Right lobe of liver (tissue), 6 donors: ENCODE measurements at regions not wholly inside any gene's neighbourhood (a gene's known extent, or its start where the extent isn't known, plus 50 kb on each side); places are given as distances from the start of the nearest gene placed in this dataset.
A peak's percentile ranks its signal among the peaks of the same experiment; 100 is the strongest.
"Not testable (repeated sequence)": the region's sequence is repeated elsewhere in the genome, so short reads cannot be mapped to it uniquely, and the experiment has no call there.

Source experiments
- ATAC-seq, 4 donors: fragments of 200-7000 bp; cut with Tn5 transposase; one replicate each; pipeline ENCODE4 v1.9.1; 2020; ENCODE audit warnings: mild to moderate bottlenecking in 4 of 4, moderate library complexity in 4 of 4
- DNase-seq, 3 donors: peaks; one replicate each; pipeline ENCODE4 v3.0.0-alpha.2; 2020
- H3K27ac ChIP-seq, 3 donors: fragments of 200-600 bp; one replicate each; pipeline ENCODE4 v1.8.0; 2022
- H3K27me3 ChIP-seq, 2 donors: fragments of 200-600 bp; one replicate each; pipeline ENCODE4 v1.8.0; 2022
- H3K36me3 ChIP-seq, 4 donors: fragments of 200-600 bp; sonication (generic) in 1 of 4; one replicate each; pipeline versions ENCODE4 v1.5.1 to v1.8.0; 2017 to 2022; ENCODE audit warnings: control low read depth in 1 of 4
- H3K4me1 ChIP-seq, 4 donors: fragments of 200-600 bp; sonication (generic) in 1 of 4; one replicate each; pipeline versions ENCODE4 v1.5.1 to v1.8.0; 2017 to 2022; ENCODE audit warnings: control low read depth in 1 of 4
- H3K4me3 ChIP-seq, 3 donors: fragments of 200-600 bp; one replicate each; pipeline ENCODE4 v1.8.0; 2022
- H3K9me3 ChIP-seq, 4 donors: fragments of 200-600 bp; sonication (generic) in 1 of 4; one replicate each; pipeline versions ENCODE4 v1.5.1 to v1.8.0; 2017 to 2022; ENCODE audit warnings: control low read depth in 1 of 4
- POLR2A ChIP-seq: fragments of 450-650 bp; IDR thresholded peaks from one replicate; pipeline ENCODE4 v1.6.1; 2017; ENCODE audit warnings: antibody characterized with exemption, mild to moderate bottlenecking
- WGBS: methylation state at CpG from one replicate; pipeline ENCODE4 v1.1.6; 2018; ENCODE audit warnings: low coverage, low lambda C conversion rate; ENCODE audit not compliant: insufficient coverage; ENCODE audit errors: missing lambda C conversion rate; 5-methylcytosine and 5-hydroxymethylcytosine counted together
- intact Hi-C, 2 donors: fragments of 100-400 bp; cut with DNase I; formaldehyde crosslinking; loops; one replicate each; pipeline versions ENCODE4 v1.11.2 to v1.14.1; 2022
- TF ChIP-seq, protein P1 (sequence below), 4 donors: fragments of 200-600 bp in 3 of 4; fragments of 450-650 bp in 1 of 4; IDR thresholded peaks; one replicate each; pipeline versions ENCODE4 v1.5.1 to v1.8.0; 2016 to 2022; ENCODE audit warnings: antibody characterized with exemption in 4 of 4, mild to moderate bottlenecking in 2 of 4
- donor health status: DM: no; HTN: yes; CAD: no.
- donor health status: DM: no; HTN: no; CAD: no.
- donor health status: DM: no; HTN: no; CAD: no.
- donor health status: DM: no; HTN: yes; CAD: no.
- donor health status: DM: no; HTN: yes; CAD: no.

DNA sequence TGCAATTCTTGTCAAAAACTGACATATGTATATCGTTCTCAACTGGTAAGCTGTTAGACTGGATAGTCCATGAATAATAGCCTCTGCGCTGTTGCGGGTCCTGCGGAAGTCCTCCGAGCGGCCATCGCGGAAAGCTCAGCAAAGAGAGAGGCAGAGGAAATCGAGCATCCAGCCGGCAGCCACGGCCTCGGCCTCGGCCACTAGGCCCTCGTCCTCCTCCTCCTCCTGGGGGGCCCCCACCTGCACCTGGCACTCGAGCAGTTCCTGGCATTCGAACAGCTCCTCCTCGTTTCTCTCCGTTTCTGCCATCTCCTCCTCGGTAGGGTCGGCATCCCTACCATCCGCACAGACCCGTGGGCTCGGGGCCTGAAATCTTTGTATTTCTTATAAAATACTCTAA lies 111.2 kb upstream of the CYLC1 start:
- H3K4me3 ChIP-seq, intact Hi-C loops, DNase-seq, H3K27me3 ChIP-seq, H3K36me3 ChIP-seq, ATAC-seq, H3K27ac ChIP-seq, H3K4me1 ChIP-seq, H3K9me3 ChIP-seq: not testable (repeated sequence)
- 66% methylated on average over 9 of the region's 23 CpGs for WGBS

GRCh38 chrX:83750451-83750850 lies 110.5 kb upstream of the CYLC1 start:
- intact Hi-C loops, DNase-seq, H3K4me1 ChIP-seq, H3K27ac ChIP-seq, H3K9me3 ChIP-seq, H3K27me3 ChIP-seq, H3K36me3 ChIP-seq, H3K4me3 ChIP-seq, ATAC-seq: not testable (repeated sequence)
- WGBS: 68% methylated on average over 3 of the region's 15 CpGs

DNA sequence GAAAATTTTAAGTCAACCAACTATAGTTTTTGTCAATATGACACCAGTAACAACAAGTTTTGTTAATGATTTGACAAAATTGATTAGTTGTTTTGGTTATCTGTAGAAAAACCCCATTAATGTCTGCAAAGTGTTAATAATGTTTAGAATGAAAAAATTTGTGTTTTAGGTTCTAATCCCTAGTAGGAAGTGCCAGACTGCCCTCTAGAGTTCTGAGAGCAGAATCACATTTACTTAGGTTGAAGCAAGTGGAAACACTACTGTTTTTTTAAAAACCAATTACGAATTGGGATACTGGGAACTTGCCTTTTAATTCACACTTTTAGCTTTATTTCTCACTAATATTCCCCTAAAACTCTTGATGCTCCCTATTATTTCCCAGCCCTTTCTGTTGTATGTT lies 101.1 kb upstream of the CYLC1 start:
- WGBS: 7% methylated on average over 1 of the region's 1 CpG
- TF ChIP-seq POLR2A: no peak
- TF ChIP-seq, protein P1, sequence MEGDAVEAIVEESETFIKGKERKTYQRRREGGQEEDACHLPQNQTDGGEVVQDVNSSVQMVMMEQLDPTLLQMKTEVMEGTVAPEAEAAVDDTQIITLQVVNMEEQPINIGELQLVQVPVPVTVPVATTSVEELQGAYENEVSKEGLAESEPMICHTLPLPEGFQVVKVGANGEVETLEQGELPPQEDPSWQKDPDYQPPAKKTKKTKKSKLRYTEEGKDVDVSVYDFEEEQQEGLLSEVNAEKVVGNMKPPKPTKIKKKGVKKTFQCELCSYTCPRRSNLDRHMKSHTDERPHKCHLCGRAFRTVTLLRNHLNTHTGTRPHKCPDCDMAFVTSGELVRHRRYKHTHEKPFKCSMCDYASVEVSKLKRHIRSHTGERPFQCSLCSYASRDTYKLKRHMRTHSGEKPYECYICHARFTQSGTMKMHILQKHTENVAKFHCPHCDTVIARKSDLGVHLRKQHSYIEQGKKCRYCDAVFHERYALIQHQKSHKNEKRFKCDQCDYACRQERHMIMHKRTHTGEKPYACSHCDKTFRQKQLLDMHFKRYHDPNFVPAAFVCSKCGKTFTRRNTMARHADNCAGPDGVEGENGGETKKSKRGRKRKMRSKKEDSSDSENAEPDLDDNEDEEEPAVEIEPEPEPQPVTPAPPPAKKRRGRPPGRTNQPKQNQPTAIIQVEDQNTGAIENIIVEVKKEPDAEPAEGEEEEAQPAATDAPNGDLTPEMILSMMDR (IDR thresholded peaks at IDR 0.05): peak; percentile 24 to 56 (median 52)
- H3K9me3 ChIP-seq: no peaks in the 10 kb centered on the region
- H3K4me1 ChIP-seq: no peaks in the 10 kb centered on the region
- intact Hi-C loops: no loop called here
- no peaks in the 10 kb centered on the region for H3K36me3 ChIP-seq
- H3K4me3 ChIP-seq: no peak overlapping the region
- no peaks in the 10 kb centered on the region for H3K27me3 ChIP-seq
- DNase-seq: no peak
- ATAC-seq: peak in 1 of 4 donors; percentile 33
- no peak overlapping the region for H3K27ac ChIP-seq

DNA sequence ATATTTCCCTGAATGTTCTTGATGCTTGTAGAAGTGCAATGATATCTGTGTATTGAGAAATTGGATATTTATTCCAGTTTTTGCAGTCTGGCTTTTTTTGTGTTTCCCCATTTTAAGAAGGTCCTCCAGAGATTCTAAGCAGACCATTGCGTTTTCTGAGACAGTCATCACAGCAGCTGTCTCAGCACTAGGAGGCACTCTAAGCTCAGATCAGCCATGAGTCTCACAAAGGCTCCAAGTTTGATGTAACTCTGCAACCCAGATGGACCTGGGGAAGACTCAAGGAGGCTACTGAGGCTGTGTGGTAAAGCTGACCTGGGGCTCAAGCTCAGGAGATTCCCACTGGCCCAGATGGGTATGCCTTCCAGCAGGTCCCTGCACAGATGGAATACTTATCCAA lies 89.3 kb upstream of the CYLC1 start:
- no peaks in the 10 kb centered on the region for H3K36me3 ChIP-seq
- no peak overlapping the region for H3K27ac ChIP-seq
- DNase-seq: no peak
- no peaks in the 10 kb centered on the region for H3K4me1 ChIP-seq
- H3K9me3 ChIP-seq: no peaks in the 10 kb centered on the region
- 25% methylated on average over 1 of the region's 1 CpG for WGBS
- intact Hi-C loops: no loop called here
- no peak for ATAC-seq
- H3K4me3 ChIP-seq: no peak overlapping the region
- no peaks in the 10 kb centered on the region for H3K27me3 ChIP-seq
- TF ChIP-seq POLR2A: no peak
- TF ChIP-seq, protein P1 (IDR thresholded peaks at IDR 0.05): no peak
